ENCODE measurements at regions not wholly inside any gene's neighbourhood (a gene's known extent, or its start where the extent isn't known, plus 50 kb on each side); places are given as distances from the start of the nearest gene placed in this dataset.

DNA sequence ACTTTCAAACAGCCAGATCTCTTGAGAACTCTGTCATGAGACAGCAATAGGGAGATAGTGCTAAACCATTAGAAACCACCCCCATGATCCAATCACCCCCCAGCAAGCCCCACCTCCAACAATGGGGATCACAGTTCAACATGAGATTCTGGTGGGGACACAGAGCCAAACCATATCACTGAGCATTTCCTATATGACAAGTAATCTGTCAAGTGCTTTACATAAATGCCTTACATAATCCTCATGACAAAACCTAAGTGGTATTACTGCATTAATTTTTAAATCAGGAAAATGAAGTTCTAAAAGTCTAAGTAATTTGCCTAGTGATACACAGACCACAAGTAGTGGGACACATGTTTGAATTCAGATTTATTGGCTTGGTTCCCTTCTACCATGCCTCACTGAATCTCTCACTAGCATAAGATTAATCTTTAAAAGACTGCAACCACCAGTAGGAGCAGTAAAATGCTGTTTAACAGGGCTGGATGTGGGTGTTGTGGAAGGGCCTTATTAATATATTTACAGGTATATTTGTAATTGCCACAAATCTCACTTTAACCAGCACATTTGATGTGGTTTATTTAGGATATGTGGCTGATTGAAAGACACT, 323.1 kb upstream of the FBXO33 start:
- no peak for DNase-seq
- POLR2A ChIA-PET (ENCODE audit: partially characterized antibody), result no interaction called here
- CTCF ChIA-PET (ENCODE audit: partially characterized antibody), result no interaction called here
- no peak overlapping the region for H3K27ac ChIP-seq (ENCODE audit: low read depth, low read length)
- Mint-ChIP-seq H3K27me3 (no peaks in the 10 kb centered on the region), H3K4me3 (no peak overlapping the region), H3K4me1 (no peaks in the 10 kb centered on the region), H3K27ac (no peak overlapping the region), H3K36me3 (no peaks in the 10 kb centered on the region), H3K9me3 (peaks cover 0 to 7% (median under 1%) of the 10 kb centered on the region in 8 donors)
- H3K9me3 ChIP-seq (ENCODE audit: control insufficient read depth in 1 of 2, low read length in 2 of 2), result no peaks in the 10 kb centered on the region
- H3K4me3 ChIP-seq (ENCODE audit: low read length in 2 of 2), result no peak overlapping the region
- H3K27me3 ChIP-seq (ENCODE audit: insufficient read depth, low read length), result no peaks in the 10 kb centered on the region
- no peaks in the 10 kb centered on the region for H3K36me3 ChIP-seq (ENCODE audit: insufficient read depth, low read length)
- intact Hi-C loops (cut with micrococcal nuclease), result no loop called here
- H3K4me1 ChIP-seq (ENCODE audit: insufficient read depth, low read length), result no peaks in the 10 kb centered on the region

DNA sequence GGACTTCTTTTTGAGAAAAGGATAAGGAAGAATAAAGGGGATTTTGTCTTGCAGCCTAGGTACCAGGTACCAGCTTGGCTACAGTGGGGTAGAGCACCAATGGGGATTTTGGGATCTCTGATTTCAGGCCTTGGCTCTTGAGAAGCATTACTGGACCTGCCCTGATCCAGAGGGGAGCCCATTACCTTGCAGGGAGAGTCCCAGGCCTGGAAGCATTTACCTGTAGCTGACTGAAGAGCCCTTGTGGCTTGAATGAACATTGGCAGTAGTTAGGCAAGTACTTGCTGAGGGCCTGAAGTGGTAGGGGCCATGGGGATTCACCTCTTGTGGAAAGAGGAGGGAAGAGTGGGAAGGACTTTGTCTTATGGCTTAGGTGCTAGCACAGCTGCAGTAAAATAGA, 308.2 kb upstream of the FBXO33 start:
- DNase-seq, result no peak
- Histone ChIP-seq H3K36me3 (ENCODE audit: insufficient read depth, low read length) (no peaks in the 10 kb centered on the region), H3K4me3 (ENCODE audit: low read length in 2 of 2) (no peak overlapping the region), H3K27me3 (ENCODE audit: insufficient read depth, low read length) (no peaks in the 10 kb centered on the region), H3K4me1 (ENCODE audit: insufficient read depth, low read length) (no peaks in the 10 kb centered on the region), H3K9me3 (ENCODE audit: control insufficient read depth in 1 of 2, low read length in 2 of 2) (no peaks in the 10 kb centered on the region), H3K27ac (ENCODE audit: low read depth, low read length) (no peak overlapping the region)
- CTCF ChIA-PET (ENCODE audit: partially characterized antibody), result no interaction called here
- H3K27me3 Mint-ChIP-seq, result no peaks in the 10 kb centered on the region
- H3K27ac Mint-ChIP-seq, result no peak overlapping the region
- no peak overlapping the region for H3K4me3 Mint-ChIP-seq
- no peaks in the 10 kb centered on the region for H3K4me1 Mint-ChIP-seq
- no peaks in the 10 kb centered on the region for H3K36me3 Mint-ChIP-seq
- POLR2A ChIA-PET (ENCODE audit: partially characterized antibody), result no interaction called here
- intact Hi-C loops (cut with micrococcal nuclease), result no loop called here
- H3K9me3 Mint-ChIP-seq, result peaks cover 2 to 16% (median 5%) of the 10 kb centered on the region in 8 donors

GRCh38 chr14:39739796-39740195, 307.6 kb upstream of the FBXO33 start:
- H3K36me3 Mint-ChIP-seq, result no peaks in the 10 kb centered on the region

DNA sequence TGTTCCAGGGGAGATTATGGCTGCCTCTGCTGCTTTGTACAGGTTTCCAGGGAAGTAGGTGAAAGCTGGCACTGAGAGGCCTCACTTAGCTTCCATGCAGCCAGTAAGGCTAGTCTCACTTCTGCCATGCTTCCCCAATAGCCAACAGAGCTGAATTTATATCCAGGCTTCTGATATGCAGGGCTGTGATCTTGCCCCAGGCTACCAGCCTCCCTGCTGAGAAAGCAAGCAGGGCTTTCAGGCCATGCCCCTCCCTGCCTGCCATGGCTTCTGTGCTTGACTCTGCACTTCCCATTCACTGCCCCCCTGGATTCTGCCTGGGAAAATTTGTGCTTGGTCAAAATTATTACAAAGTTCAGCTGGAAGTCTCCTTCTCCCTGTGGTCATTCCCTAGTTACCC, 302.1 kb upstream of the FBXO33 start:
- no peak overlapping the region for H3K4me3 ChIP-seq (ENCODE audit: low read length in 2 of 2)
- H3K36me3 ChIP-seq (ENCODE audit: insufficient read depth, low read length), result no peaks in the 10 kb centered on the region
- no peak overlapping the region for H3K4me3 Mint-ChIP-seq
- H3K4me1 ChIP-seq (ENCODE audit: insufficient read depth, low read length), result no peaks in the 10 kb centered on the region
- no peaks in the 10 kb centered on the region for H3K27me3 ChIP-seq (ENCODE audit: insufficient read depth, low read length)
- POLR2A ChIA-PET (ENCODE audit: partially characterized antibody), result no interaction called here
- H3K4me1 Mint-ChIP-seq, result no peaks in the 10 kb centered on the region
- CTCF ChIA-PET (ENCODE audit: partially characterized antibody), result no interaction called here
- H3K9me3 Mint-ChIP-seq, result peaks cover 0 to 11% (median 7%) of the 10 kb centered on the region in 8 donors
- H3K27me3 Mint-ChIP-seq, result peaks cover 0 to 2% of the 10 kb centered on the region in 2 donors
- no peak overlapping the region for H3K27ac Mint-ChIP-seq
- no peak for DNase-seq
- intact Hi-C loops (cut with micrococcal nuclease), result no loop called here
- H3K9me3 ChIP-seq (ENCODE audit: control insufficient read depth in 1 of 2, low read length in 2 of 2), result no peaks in the 10 kb centered on the region
- H3K27ac ChIP-seq (ENCODE audit: low read depth, low read length), result no peak overlapping the region
- no peaks in the 10 kb centered on the region for H3K36me3 Mint-ChIP-seq

More at GRCh38 chr14:39739796-39740195, 307.6 kb upstream of the FBXO33 start:
- intact Hi-C loops (cut with micrococcal nuclease), result no loop called here
- Histone ChIP-seq H3K4me1 (ENCODE audit: insufficient read depth, low read length) (no peaks in the 10 kb centered on the region), H3K27me3 (ENCODE audit: insufficient read depth, low read length) (no peaks in the 10 kb centered on the region), H3K4me3 (ENCODE audit: low read length in 2 of 2) (no peak overlapping the region), H3K36me3 (ENCODE audit: insufficient read depth, low read length) (no peaks in the 10 kb centered on the region), H3K9me3 (ENCODE audit: control insufficient read depth in 1 of 2, low read length in 2 of 2) (no peaks in the 10 kb centered on the region), H3K27ac (ENCODE audit: low read depth, low read length) (no peak overlapping the region)
- Mint-ChIP-seq H3K9me3 (peaks cover 2 to 16% (median 5%) of the 10 kb centered on the region in 8 donors), H3K27me3 (no peaks in the 10 kb centered on the region), H3K4me1 (no peaks in the 10 kb centered on the region), H3K27ac (no peak overlapping the region), H3K4me3 (no peak overlapping the region)
- CTCF ChIA-PET (ENCODE audit: partially characterized antibody), result no interaction called here
- no peak for DNase-seq
- POLR2A ChIA-PET (ENCODE audit: partially characterized antibody), result no interaction called here

GRCh38 chr14:39733741-39734140, 301.5 kb upstream of the FBXO33 start:
- H3K27ac ChIP-seq (ENCODE audit: low read depth, low read length), result no peak overlapping the region
- no peak overlapping the region for H3K4me3 ChIP-seq (ENCODE audit: low read length in 2 of 2)
- intact Hi-C loops (cut with micrococcal nuclease), result no loop called here
- Mint-ChIP-seq H3K27me3 (peaks cover 0 to 2% of the 10 kb centered on the region in 2 donors), H3K9me3 (peaks cover 0 to 11% (median 7%) of the 10 kb centered on the region in 8 donors), H3K4me3 (no peak overlapping the region), H3K4me1 (no peaks in the 10 kb centered on the region), H3K36me3 (no peaks in the 10 kb centered on the region), H3K27ac (no peak overlapping the region)
- no peaks in the 10 kb centered on the region for H3K9me3 ChIP-seq (ENCODE audit: control insufficient read depth in 1 of 2, low read length in 2 of 2)
- POLR2A ChIA-PET (ENCODE audit: partially characterized antibody), result no interaction called here
- H3K4me1 ChIP-seq (ENCODE audit: insufficient read depth, low read length), result no peaks in the 10 kb centered on the region
- H3K27me3 ChIP-seq (ENCODE audit: insufficient read depth, low read length), result no peaks in the 10 kb centered on the region
- DNase-seq, result no peak
- CTCF ChIA-PET (ENCODE audit: partially characterized antibody), result no interaction called here
- no peaks in the 10 kb centered on the region for H3K36me3 ChIP-seq (ENCODE audit: insufficient read depth, low read length)

DNA sequence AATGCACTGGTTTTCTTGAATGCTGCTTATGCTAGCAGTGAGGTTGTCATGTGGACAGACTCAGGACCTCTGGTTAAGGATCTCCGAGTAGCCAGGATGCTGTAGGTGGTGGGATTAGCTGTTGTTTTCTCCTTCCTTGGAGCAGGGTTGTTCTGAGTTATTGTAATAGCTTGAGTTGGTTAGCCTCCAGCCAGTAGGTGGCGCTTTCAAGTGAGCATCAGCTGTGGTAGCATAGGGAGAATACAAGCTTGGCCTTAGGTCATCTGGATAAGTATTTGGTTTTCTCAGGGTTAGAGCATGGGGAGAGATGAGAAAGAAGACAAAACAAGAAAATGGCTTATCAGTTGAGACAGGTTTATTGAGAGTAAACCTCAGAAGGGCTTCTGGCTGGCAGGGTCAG, 299.7 kb upstream of the FBXO33 start:
- no peak overlapping the region for H3K27ac Mint-ChIP-seq
- ChIA-PET POLR2A (ENCODE audit: partially characterized antibody) (no interaction called here), CTCF (ENCODE audit: partially characterized antibody) (no interaction called here)
- intact Hi-C loops (cut with micrococcal nuclease), result no loop called here
- Histone ChIP-seq H3K4me3 (ENCODE audit: low read length in 2 of 2) (no peak overlapping the region), H3K27ac (ENCODE audit: low read depth, low read length) (no peak overlapping the region), H3K9me3 (ENCODE audit: control insufficient read depth in 1 of 2, low read length in 2 of 2) (no peaks in the 10 kb centered on the region), H3K27me3 (ENCODE audit: insufficient read depth, low read length) (no peaks in the 10 kb centered on the region), H3K4me1 (ENCODE audit: insufficient read depth, low read length) (no peaks in the 10 kb centered on the region), H3K36me3 (ENCODE audit: insufficient read depth, low read length) (no peaks in the 10 kb centered on the region)
- peaks cover 0 to 10% (median 6%) of the 10 kb centered on the region in 8 donors for H3K9me3 Mint-ChIP-seq
- DNase-seq, result no peak
- H3K4me3 Mint-ChIP-seq, result no peak overlapping the region
- peaks cover 0 to 2% of the 10 kb centered on the region in 2 donors for H3K27me3 Mint-ChIP-seq
- no peaks in the 10 kb centered on the region for H3K36me3 Mint-ChIP-seq
- no peaks in the 10 kb centered on the region for H3K4me1 Mint-ChIP-seq

DNA sequence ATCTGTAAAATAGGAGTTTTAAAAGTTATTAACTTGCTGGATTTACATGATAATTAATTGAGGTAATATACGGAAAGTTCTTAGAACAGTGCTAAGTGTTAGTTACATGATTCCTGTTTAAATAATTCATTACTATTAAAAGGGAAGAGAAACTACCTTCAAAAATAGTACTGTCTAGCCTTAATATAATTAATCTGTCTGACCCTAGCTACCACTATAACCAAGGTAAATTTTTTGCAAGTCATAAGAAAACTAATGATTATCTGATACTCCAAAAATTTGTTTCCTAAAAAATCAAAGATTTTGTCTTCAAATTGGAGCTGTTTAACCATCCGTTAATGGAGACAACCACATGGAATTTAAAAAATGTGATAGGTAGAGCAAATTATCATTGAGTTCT, 294.3 kb upstream of the FBXO33 start:
- no peaks in the 10 kb centered on the region for H3K4me1 Mint-ChIP-seq
- peaks cover 0 to 10% (median 4%) of the 10 kb centered on the region in 8 donors for H3K9me3 Mint-ChIP-seq
- no peak overlapping the region for H3K27ac Mint-ChIP-seq
- Histone ChIP-seq H3K9me3 (ENCODE audit: control insufficient read depth in 1 of 2, low read length in 2 of 2) (no peaks in the 10 kb centered on the region), H3K4me3 (ENCODE audit: low read length in 2 of 2) (no peak overlapping the region), H3K4me1 (ENCODE audit: insufficient read depth, low read length) (no peaks in the 10 kb centered on the region), H3K27ac (ENCODE audit: low read depth, low read length) (no peak overlapping the region), H3K27me3 (ENCODE audit: insufficient read depth, low read length) (no peaks in the 10 kb centered on the region), H3K36me3 (ENCODE audit: insufficient read depth, low read length) (no peaks in the 10 kb centered on the region)
- ChIA-PET CTCF (ENCODE audit: partially characterized antibody) (no interaction called here), POLR2A (ENCODE audit: partially characterized antibody) (no interaction called here)
- intact Hi-C loops (cut with micrococcal nuclease), result no loop called here
- no peak overlapping the region for H3K4me3 Mint-ChIP-seq
- H3K27me3 Mint-ChIP-seq, result no peaks in the 10 kb centered on the region
- no peak for DNase-seq
- no peaks in the 10 kb centered on the region for H3K36me3 Mint-ChIP-seq

All from CD4-positive, alpha-beta memory T cell (primary cell).